BJ (cell line): ENCODE measurements at regions not wholly inside any gene's neighbourhood (a gene's known extent, or its start where the extent isn't known, plus 50 kb on each side); places are given as distances from the start of the nearest gene placed in this dataset.

Experiments used
- CTCF ChIA-PET: fragments of 350-600 bp; formaldehyde crosslinking; extraction: SDS; loops from one replicate; lab custom pipeline; 2021; ENCODE audit warnings: antibody characterized with exemption, inconsistent platforms; lab: Yijun Ruan, JAX
- POLR2A ChIA-PET: fragments of 300-600 bp; sonication (Branson Sonifier 250); formaldehyde crosslinking; extraction: SDS; loops from one replicate; lab custom pipeline; 2021; ENCODE audit warnings: antibody characterized with exemption; lab: Charles Lee
- DNase-seq: peaks from one replicate; pipeline ENCODE4 v3.0.0-alpha.2; 2011; ENCODE audit warnings: low read depth
- H3K27me3 ChIP-seq: 2 replicates; pipeline ENCODE4 v1.6.0; 2011; ENCODE audit warnings: low read length; ENCODE audit not compliant: control insufficient read depth, insufficient read depth
- H3K36me3 ChIP-seq: 2 replicates; pipeline ENCODE4 v1.5.1; 2011; ENCODE audit warnings: low read length; ENCODE audit not compliant: control insufficient read depth, insufficient read depth
- H3K4me3 ChIP-seq: 2 replicates; pipeline ENCODE4 v1.5.1; 2011; ENCODE audit warnings: low read depth, mild to moderate bottlenecking, control low read depth, low read length
- TF ChIP-seq, protein P1 (sequence below): IDR thresholded peaks from 2 replicates; pipeline ENCODE4 v1.5.1; 2011; ENCODE audit warnings: low read depth, mild to moderate bottlenecking, control low read depth, inconsistent platforms, low read length, moderate library complexity; ENCODE audit not compliant: insufficient read depth

DNA sequence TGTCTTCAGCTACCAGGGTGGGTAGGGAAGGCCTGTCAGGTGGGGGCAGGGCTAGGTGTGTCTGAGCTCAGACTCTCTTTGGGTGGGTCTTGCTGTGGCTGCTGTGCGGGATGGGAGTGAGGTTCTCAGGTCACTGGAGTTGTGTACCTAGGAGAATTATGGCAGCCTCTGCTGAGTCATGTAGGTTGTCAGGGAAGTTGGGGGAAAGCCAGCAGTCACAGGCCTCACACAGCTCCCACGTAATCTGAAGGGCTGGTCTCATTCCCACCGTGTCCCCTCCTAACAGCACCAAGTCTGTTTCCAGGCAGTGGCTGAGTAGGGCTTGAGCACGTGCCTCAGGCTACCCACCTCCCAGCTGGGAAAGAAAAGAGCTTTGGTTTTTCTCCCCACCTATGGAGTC lies 67.0 kb downstream of the CHCHD4 start:
- no peak overlapping the region for H3K4me3 ChIP-seq

DNA sequence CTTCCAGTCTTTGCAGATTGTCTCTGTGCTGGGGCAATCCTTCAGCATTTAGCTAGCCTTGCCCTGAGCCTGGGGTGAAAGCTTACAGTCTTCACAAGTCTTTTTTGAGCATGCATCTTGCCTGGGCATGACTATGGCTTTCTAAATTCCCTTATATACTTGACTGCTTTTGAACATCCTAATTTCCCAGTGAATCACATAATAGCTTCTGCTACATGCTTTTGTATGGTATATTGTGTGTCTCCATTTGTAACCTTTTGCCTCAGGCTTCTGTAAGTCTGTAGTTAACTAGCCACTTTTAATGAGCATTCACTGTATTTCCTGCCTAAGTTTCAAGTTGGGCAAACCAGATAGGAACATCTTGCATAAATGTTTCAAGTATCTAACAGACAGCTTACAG lies 76.8 kb downstream of the CHCHD4 start:
- no peak for DNase-seq
- H3K27me3 ChIP-seq: no peaks in the 10 kb centered on the region
- POLR2A ChIA-PET: no interaction called here
- CTCF ChIA-PET: no interaction called here
- no peaks in the 10 kb centered on the region for H3K36me3 ChIP-seq
- no peak overlapping the region for H3K4me3 ChIP-seq
- TF ChIP-seq, protein P1, sequence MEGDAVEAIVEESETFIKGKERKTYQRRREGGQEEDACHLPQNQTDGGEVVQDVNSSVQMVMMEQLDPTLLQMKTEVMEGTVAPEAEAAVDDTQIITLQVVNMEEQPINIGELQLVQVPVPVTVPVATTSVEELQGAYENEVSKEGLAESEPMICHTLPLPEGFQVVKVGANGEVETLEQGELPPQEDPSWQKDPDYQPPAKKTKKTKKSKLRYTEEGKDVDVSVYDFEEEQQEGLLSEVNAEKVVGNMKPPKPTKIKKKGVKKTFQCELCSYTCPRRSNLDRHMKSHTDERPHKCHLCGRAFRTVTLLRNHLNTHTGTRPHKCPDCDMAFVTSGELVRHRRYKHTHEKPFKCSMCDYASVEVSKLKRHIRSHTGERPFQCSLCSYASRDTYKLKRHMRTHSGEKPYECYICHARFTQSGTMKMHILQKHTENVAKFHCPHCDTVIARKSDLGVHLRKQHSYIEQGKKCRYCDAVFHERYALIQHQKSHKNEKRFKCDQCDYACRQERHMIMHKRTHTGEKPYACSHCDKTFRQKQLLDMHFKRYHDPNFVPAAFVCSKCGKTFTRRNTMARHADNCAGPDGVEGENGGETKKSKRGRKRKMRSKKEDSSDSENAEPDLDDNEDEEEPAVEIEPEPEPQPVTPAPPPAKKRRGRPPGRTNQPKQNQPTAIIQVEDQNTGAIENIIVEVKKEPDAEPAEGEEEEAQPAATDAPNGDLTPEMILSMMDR: no peak

More for the DNA sequence above, 67.0 kb downstream of the CHCHD4 start:
- TF ChIP-seq, protein P1: no peak
- DNase-seq: no peak
- Histone ChIP-seq H3K36me3 (no peaks in the 10 kb centered on the region), H3K27me3 (no peaks in the 10 kb centered on the region)
- ChIA-PET CTCF (no interaction called here), POLR2A (no interaction called here)

DNA sequence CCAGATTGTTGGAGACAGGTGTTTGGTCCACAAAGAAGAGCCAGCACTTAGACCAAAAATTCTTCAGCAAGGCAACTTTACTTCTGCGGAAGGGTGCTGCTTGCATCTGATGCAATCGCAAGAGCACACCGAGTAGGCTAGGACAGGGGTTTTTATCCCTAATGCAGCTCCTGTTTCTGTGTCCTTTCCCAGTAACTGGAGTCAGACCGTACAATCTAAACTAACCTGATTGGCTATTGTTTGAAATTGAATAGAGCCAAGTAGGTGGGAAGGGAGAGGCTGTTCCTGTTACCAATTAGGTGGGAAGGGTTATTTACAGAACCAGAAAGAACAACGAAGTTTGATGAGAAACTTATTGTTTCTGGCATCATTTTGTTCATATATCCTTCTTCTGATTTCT lies 77.6 kb downstream of the CHCHD4 start:
- CTCF ChIA-PET: no interaction called here
- no peak for DNase-seq
- Histone ChIP-seq H3K27me3 (no peaks in the 10 kb centered on the region), H3K4me3 (no peak overlapping the region), H3K36me3 (no peaks in the 10 kb centered on the region)
- TF ChIP-seq, protein P1: no peak
- POLR2A ChIA-PET: no interaction called here

DNA sequence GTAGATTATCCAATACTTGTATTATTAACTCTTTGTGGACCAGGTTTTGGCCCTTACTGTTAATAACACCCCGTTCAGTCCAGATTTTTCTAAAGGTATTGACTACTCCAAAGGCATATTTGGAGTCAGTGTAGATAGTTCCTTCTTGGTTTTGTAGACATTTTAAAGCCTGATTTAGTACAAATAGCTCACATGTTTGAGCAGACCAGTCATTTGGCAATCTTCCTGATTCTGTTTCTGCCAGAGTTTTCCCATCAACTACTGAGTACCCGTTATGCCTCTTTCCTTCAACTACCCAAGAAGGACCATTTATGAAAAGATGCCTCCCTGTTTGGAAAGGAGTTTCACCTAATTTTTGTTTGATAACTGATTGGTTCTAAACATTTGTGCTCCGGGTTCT lies 82.0 kb downstream of the CHCHD4 start:
- POLR2A ChIA-PET: no interaction called here
- TF ChIP-seq, protein P1: no peak
- H3K36me3 ChIP-seq: no peaks in the 10 kb centered on the region
- no peak overlapping the region for H3K4me3 ChIP-seq
- peak; percentile 5 for DNase-seq
- CTCF ChIA-PET: interaction anchor here (1.1 kb wide), 1 partner anchor 12 kb away, joined by 5 read pairs; no protein-coding TSS in a partner anchor
- no peaks in the 10 kb centered on the region for H3K27me3 ChIP-seq

DNA sequence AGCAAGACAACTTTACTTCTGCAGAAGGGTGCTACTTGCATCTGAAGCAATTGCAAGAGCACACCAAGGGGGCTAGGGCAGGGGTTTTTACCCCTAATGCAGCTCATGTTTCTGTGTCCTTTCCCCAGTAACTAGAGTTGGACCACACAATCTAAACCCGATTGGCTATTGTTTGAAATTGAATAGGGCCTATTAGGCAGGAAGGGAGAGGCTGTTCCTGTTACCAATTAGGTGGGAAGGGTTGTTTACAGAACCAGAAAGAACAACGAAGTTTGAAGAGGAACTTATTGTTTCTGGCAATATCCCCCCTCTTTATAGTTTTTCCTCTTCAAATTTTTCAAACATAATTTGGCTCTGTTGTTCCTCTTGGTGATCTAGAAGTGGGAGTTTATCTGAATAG lies 85.5 kb downstream of the CHCHD4 start:
- H3K27me3 ChIP-seq: no peaks in the 10 kb centered on the region
- DNase-seq: no peak
- POLR2A ChIA-PET: no interaction called here
- no peaks in the 10 kb centered on the region for H3K36me3 ChIP-seq
- CTCF ChIA-PET: no interaction called here
- H3K4me3 ChIP-seq: no peak overlapping the region
- TF ChIP-seq, protein P1: no peak
